ENCODE measurements at regions not wholly inside any gene's neighbourhood (a gene's known extent, or its start where the extent isn't known, plus 50 kb on each side); places are given as distances from the start of the nearest gene placed in this dataset.

GRCh38 chr1:5691795-5692509 lies 300.3 kb downstream of the NPHP4 start:
- Histone ChIP-seq H3K9ac (no peak overlapping the region), H3K9me3 (ENCODE audit: control insufficient read depth, low read length) (no peaks in the 10 kb centered on the region), H3K4me1 (no peaks in the 10 kb centered on the region), H2AFZ (no peak overlapping the region), H3K79me2 (no peaks in the 10 kb centered on the region), H3K4me3 (ENCODE audit: low read depth, low read length) (no peak overlapping the region), H3K27ac (no peak overlapping the region), H3K4me2 (ENCODE audit: low read length) (no peak overlapping the region), H3K27me3 (ENCODE audit: control insufficient read depth, insufficient read depth, low read length) (no peaks in the 10 kb centered on the region), H3K36me3 (ENCODE audit: control insufficient read depth, insufficient read depth, low read length) (no peaks in the 10 kb centered on the region)
- TF ChIP-seq CTCF (IDR thresholded peaks at IDR 0.05): no peak

- Histone ChIP-seq H3K4me3 (ENCODE audit: low read depth, low read length) (no peak overlapping the region), H3K79me2 (no peaks in the 10 kb centered on the region), H3K4me1 (no peaks in the 10 kb centered on the region), H3K27me3 (ENCODE audit: control insufficient read depth, insufficient read depth, low read length) (no peaks in the 10 kb centered on the region), H3K9ac (no peak overlapping the region), H3K36me3 (ENCODE audit: control insufficient read depth, insufficient read depth, low read length) (no peaks in the 10 kb centered on the region), H2AFZ (no peak overlapping the region), H3K4me2 (ENCODE audit: low read length) (no peak overlapping the region), H3K27ac (no peak overlapping the region), H3K9me3 (ENCODE audit: control insufficient read depth, low read length) (no peaks in the 10 kb centered on the region)
- no peak for TF ChIP-seq CTCF (IDR thresholded peaks at IDR 0.05)
Observed at GRCh38 chr1:5690898-5691297, 301.3 kb downstream of the NPHP4 start.

GRCh38 chr1:5690291-5690690 lies 301.9 kb downstream of the NPHP4 start:
- Histone ChIP-seq H3K27me3 (ENCODE audit: control insufficient read depth, insufficient read depth, low read length) (no peaks in the 10 kb centered on the region), H3K4me3 (ENCODE audit: low read depth, low read length) (no peak overlapping the region), H3K9ac (no peak overlapping the region), H3K27ac (no peak overlapping the region), H3K4me1 (no peaks in the 10 kb centered on the region), H3K4me2 (ENCODE audit: low read length) (no peak overlapping the region), H3K79me2 (no peaks in the 10 kb centered on the region), H3K36me3 (ENCODE audit: control insufficient read depth, insufficient read depth, low read length) (no peaks in the 10 kb centered on the region), H2AFZ (no peak overlapping the region), H3K9me3 (ENCODE audit: control insufficient read depth, low read length) (no peaks in the 10 kb centered on the region)
- TF ChIP-seq CTCF (IDR thresholded peaks at IDR 0.05): no peak

- no peak for TF ChIP-seq CTCF (IDR thresholded peaks at IDR 0.05)
- H3K9ac ChIP-seq: no peak overlapping the region
Observed at GRCh38 chr1:5688081-5689077, 303.8 kb downstream of the NPHP4 start.

More at GRCh38 chr1:5688081-5689077, 303.8 kb downstream of the NPHP4 start:
- no peaks in the 10 kb centered on the region for H3K79me2 ChIP-seq
- H3K36me3 ChIP-seq (ENCODE audit: control insufficient read depth, insufficient read depth, low read length): no peaks in the 10 kb centered on the region
- H3K9me3 ChIP-seq (ENCODE audit: control insufficient read depth, low read length): no peaks in the 10 kb centered on the region
- no peak overlapping the region for H3K27ac ChIP-seq
- no peaks in the 10 kb centered on the region for H3K27me3 ChIP-seq (ENCODE audit: control insufficient read depth, insufficient read depth, low read length)
- no peak overlapping the region for H3K4me3 ChIP-seq (ENCODE audit: low read depth, low read length)
- no peak overlapping the region for H3K4me2 ChIP-seq (ENCODE audit: low read length)
- H2AFZ ChIP-seq: no peak overlapping the region
- H3K4me1 ChIP-seq: no peaks in the 10 kb centered on the region
